Panc1 (cell line): ENCODE measurements at regions not wholly inside any gene's neighbourhood (a gene's known extent, or its start where the extent isn't known, plus 50 kb on each side); places are given as distances from the start of the nearest gene placed in this dataset.

Source experiments
- ATAC-seq: fragments of 200-7000 bp; cut with Tn5 transposase; 2 replicates; pipeline ENCODE4 v1.9.1; 2020; ENCODE audit warnings: mild to moderate bottlenecking, moderate library complexity
- BruUV-seq: library from RNA; stranded (reverse); fragments of 400-500 nt; replicated peaks from 2 replicates; lab custom pipeline; 2021; lab: Mats Ljungman, UMichigan
- CTCF ChIA-PET: fragments of 300-600 bp; sonication (Branson Sonifier 250); formaldehyde crosslinking; loops from one replicate; lab custom pipeline; 2022; ENCODE audit warnings: antibody characterized with exemption; lab: Charles Lee
- POLR2A ChIA-PET: fragments of 300-600 bp; sonication (Branson Sonifier 250); formaldehyde crosslinking; loops from one replicate; lab custom pipeline; 2022; ENCODE audit warnings: antibody characterized with exemption; lab: Charles Lee
- DNase-seq: peaks from one replicate; pipeline ENCODE4 v3.0.0-alpha.2; 2010; ENCODE audit warnings: low read depth, low spot score
- H3K27ac ChIP-seq: 2 replicates; pipeline ENCODE4 v1.5.1; 2011; ENCODE audit warnings: mild to moderate bottlenecking, low read length, inconsistent platforms
- H3K27me3 ChIP-seq: fragments of 200-500 bp; sonication (Bioruptor generic); 2 replicates; pipeline ENCODE4 v1.6.0; 2014; ENCODE audit warnings: low read length, inconsistent platforms; ENCODE audit not compliant: control insufficient read depth, insufficient read depth
- H3K36me3 ChIP-seq: fragments of 200-500 bp; sonication (Bioruptor generic); 2 replicates; pipeline ENCODE4 v1.5.1; 2014; ENCODE audit warnings: inconsistent platforms, mild to moderate bottlenecking, low read length, moderate library complexity; ENCODE audit not compliant: control insufficient read depth, insufficient read depth
- H3K4me1 ChIP-seq: 2 replicates; pipeline ENCODE4 v1.5.1; 2011; ENCODE audit warnings: inconsistent platforms, mild to moderate bottlenecking, low read length, moderate library complexity; ENCODE audit not compliant: control insufficient read depth, insufficient read depth
- H3K4me3 ChIP-seq, 2 experiments: 2 replicates each; pipeline ENCODE4 v1.5.1; 2011 to 2012; ENCODE audit warnings: low read depth in 2 of 2, low read length in 2 of 2, mild to moderate bottlenecking in 2 of 2, inconsistent platforms in 1 of 2, moderate library complexity in 1 of 2
- H3K9me3 ChIP-seq: fragments of 200-500 bp; sonication (Bioruptor generic); 2 replicates; pipeline ENCODE4 v1.5.1; 2014; ENCODE audit warnings: low read depth, mild to moderate bottlenecking, inconsistent platforms, low read length, moderate library complexity; ENCODE audit not compliant: control insufficient read depth, insufficient read depth
- POLR2AphosphoS5 ChIP-seq: IDR thresholded peaks from 2 replicates; pipeline ENCODE4 v1.6.1; 2012; ENCODE audit warnings: mild to moderate bottlenecking, low read depth, low read length, moderate library complexity
- SIN3A ChIP-seq: IDR thresholded peaks from 2 replicates; pipeline ENCODE4 v1.6.1; 2012; ENCODE audit warnings: low read depth, mild to moderate bottlenecking, low read length, moderate library complexity, borderline replicate concordance; ENCODE audit not compliant: insufficient read depth
- TCF7L2 ChIP-seq: IDR thresholded peaks from 2 replicates; pipeline ENCODE4 v1.6.1; 2011; ENCODE audit warnings: mild to moderate bottlenecking, low read depth, low read length, inconsistent platforms
- in situ Hi-C: cut with HindIII; loops from 2 replicates; pipeline ENCODE4 v1.10.0; 2016; ENCODE audit warnings: low sequenced_read_pairs, low pct_unique_long_range_greater_than_20kb
- intact Hi-C: fragments of 100-400 bp; cut with micrococcal nuclease; formaldehyde crosslinking; loops from one replicate; pipeline ENCODE4 v1.10.0; 2022; ENCODE audit not compliant: unreplicated experiment
- TF ChIP-seq, protein P1 (sequence below): fragments of 450-650 bp; IDR thresholded peaks from 2 replicates; pipeline ENCODE4 v1.5.1; 2017; ENCODE audit warnings: mild to moderate bottlenecking
- TF ChIP-seq, protein P2 (sequence below), 2 experiments: IDR thresholded peaks; 2 replicates each; pipeline ENCODE4 v1.6.1; 2011 to 2012; ENCODE audit warnings: low read depth in 2 of 2, control low read depth in 1 of 2, low read length in 1 of 2, mild to moderate bottlenecking in 1 of 2, moderate library complexity in 1 of 2; ENCODE audit not compliant: insufficient read depth in 1 of 2

DNA sequence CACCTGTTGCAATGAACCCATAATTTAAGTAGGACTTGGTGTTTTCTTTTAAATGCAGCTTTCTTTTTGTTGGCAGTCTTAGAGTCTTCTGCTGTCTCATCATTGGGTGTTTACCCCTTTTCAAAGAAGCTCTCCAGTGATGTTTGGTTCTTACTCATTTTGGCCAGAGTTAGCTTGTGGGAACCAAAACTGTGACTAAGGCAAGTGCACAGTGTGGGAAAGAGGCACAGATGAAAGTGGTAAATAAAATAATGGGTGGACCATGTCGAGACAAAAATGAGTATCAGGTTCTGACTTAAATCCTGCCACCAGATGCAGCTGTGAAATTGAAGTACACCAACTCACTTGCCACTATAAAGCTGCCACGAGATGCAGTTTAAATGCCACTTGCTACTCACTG is 615.4 kb upstream of the MIS18BP1 start:
- in situ Hi-C loops (no loop called here), intact Hi-C loops (no loop called here)
- Histone ChIP-seq H3K4me1 (no peaks in the 10 kb centered on the region), H3K9me3 (no peaks in the 10 kb centered on the region), H3K4me3 (no peak overlapping the region), H3K36me3 (no peaks in the 10 kb centered on the region), H3K27ac (no peak overlapping the region), H3K27me3 (no peaks in the 10 kb centered on the region)
- TF ChIP-seq TCF7L2 (no peak), SIN3A (no peak), POLR2AphosphoS5 (no peak)
- TF ChIP-seq, protein P1, sequence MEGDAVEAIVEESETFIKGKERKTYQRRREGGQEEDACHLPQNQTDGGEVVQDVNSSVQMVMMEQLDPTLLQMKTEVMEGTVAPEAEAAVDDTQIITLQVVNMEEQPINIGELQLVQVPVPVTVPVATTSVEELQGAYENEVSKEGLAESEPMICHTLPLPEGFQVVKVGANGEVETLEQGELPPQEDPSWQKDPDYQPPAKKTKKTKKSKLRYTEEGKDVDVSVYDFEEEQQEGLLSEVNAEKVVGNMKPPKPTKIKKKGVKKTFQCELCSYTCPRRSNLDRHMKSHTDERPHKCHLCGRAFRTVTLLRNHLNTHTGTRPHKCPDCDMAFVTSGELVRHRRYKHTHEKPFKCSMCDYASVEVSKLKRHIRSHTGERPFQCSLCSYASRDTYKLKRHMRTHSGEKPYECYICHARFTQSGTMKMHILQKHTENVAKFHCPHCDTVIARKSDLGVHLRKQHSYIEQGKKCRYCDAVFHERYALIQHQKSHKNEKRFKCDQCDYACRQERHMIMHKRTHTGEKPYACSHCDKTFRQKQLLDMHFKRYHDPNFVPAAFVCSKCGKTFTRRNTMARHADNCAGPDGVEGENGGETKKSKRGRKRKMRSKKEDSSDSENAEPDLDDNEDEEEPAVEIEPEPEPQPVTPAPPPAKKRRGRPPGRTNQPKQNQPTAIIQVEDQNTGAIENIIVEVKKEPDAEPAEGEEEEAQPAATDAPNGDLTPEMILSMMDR: no peak
- TF ChIP-seq, protein P2, sequence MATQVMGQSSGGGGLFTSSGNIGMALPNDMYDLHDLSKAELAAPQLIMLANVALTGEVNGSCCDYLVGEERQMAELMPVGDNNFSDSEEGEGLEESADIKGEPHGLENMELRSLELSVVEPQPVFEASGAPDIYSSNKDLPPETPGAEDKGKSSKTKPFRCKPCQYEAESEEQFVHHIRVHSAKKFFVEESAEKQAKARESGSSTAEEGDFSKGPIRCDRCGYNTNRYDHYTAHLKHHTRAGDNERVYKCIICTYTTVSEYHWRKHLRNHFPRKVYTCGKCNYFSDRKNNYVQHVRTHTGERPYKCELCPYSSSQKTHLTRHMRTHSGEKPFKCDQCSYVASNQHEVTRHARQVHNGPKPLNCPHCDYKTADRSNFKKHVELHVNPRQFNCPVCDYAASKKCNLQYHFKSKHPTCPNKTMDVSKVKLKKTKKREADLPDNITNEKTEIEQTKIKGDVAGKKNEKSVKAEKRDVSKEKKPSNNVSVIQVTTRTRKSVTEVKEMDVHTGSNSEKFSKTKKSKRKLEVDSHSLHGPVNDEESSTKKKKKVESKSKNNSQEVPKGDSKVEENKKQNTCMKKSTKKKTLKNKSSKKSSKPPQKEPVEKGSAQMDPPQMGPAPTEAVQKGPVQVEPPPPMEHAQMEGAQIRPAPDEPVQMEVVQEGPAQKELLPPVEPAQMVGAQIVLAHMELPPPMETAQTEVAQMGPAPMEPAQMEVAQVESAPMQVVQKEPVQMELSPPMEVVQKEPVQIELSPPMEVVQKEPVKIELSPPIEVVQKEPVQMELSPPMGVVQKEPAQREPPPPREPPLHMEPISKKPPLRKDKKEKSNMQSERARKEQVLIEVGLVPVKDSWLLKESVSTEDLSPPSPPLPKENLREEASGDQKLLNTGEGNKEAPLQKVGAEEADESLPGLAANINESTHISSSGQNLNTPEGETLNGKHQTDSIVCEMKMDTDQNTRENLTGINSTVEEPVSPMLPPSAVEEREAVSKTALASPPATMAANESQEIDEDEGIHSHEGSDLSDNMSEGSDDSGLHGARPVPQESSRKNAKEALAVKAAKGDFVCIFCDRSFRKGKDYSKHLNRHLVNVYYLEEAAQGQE (IDR thresholded peaks at IDR 0.05; ENCODE audit: insufficient read depth in 1 of 2, low read depth in 2 of 2, low read length in 1 of 2): no peak
- CTCF ChIA-PET: no interaction called here
- DNase-seq (no peak), ATAC-seq (no peak)
- POLR2A ChIA-PET: no interaction called here
- BruUV-seq: no TSS peak

- in situ Hi-C loops (no loop called here), intact Hi-C loops (no loop called here)
- H3K27ac ChIP-seq: no peak overlapping the region
- no peaks in the 10 kb centered on the region for H3K36me3 ChIP-seq
- DNase-seq: no peak
- H3K4me1 ChIP-seq: no peaks in the 10 kb centered on the region
- no peaks in the 10 kb centered on the region for H3K9me3 ChIP-seq
- no peaks in the 10 kb centered on the region for H3K27me3 ChIP-seq
- H3K4me3 ChIP-seq: no peak overlapping the region
- CTCF ChIA-PET: no interaction called here
- TF ChIP-seq SIN3A: no peak
- TF ChIP-seq, protein P2 (IDR thresholded peaks at IDR 0.05; ENCODE audit: insufficient read depth in 1 of 2, low read depth in 2 of 2, low read length in 1 of 2): no peak
- TF ChIP-seq, protein P1: no peak
- no peak for ATAC-seq
- BruUV-seq: no TSS peak
- POLR2A ChIA-PET: no interaction called here
These were observed 614.3 kb upstream of the MIS18BP1 start for GRCh38 chr14:45867046-45867894.
